Upper lobe of left lung (tissue), 6 donors: ENCODE measurements at regions not wholly inside any gene's neighbourhood (a gene's known extent, or its start where the extent isn't known, plus 50 kb on each side); places are given as distances from the start of the nearest gene placed in this dataset.

Source experiments
- ATAC-seq, 2 donors: fragments of 200-7000 bp; cut with Tn5 transposase; one replicate each; pipeline ENCODE4 v1.9.1; 2022; ENCODE audit warnings: mild to moderate bottlenecking in 2 of 2, moderate library complexity in 2 of 2; ENCODE audit not compliant: low FRiP score in 2 of 2
- DNase-seq, 2 donors: peaks; one replicate each; pipeline ENCODE4 v3.0.0-alpha.2; 2019 to 2020
- H3K27ac ChIP-seq, 4 donors: fragments of 200-600 bp; sonication (generic); one replicate each; pipeline ENCODE4 v1.5.1; 2016 to 2019
- H3K27me3 ChIP-seq, 4 donors: fragments of 200-600 bp; sonication (generic); one replicate each; pipeline ENCODE4 v1.5.1; 2017 to 2019
- H3K36me3 ChIP-seq, 4 donors: fragments of 200-600 bp; sonication (generic); one replicate each; pipeline ENCODE4 v1.5.1; 2016 to 2019
- H3K4me1 ChIP-seq, 4 donors: fragments of 200-600 bp; sonication (generic); one replicate each; pipeline ENCODE4 v1.5.1; 2018 to 2019
- H3K4me3 ChIP-seq, 4 donors: fragments of 200-600 bp; sonication (generic); one replicate each; pipeline ENCODE4 v1.5.1; 2017 to 2019; ENCODE audit warnings: mild to moderate bottlenecking in 2 of 4, moderate library complexity in 1 of 4
- H3K9me3 ChIP-seq, 4 donors: fragments of 200-600 bp; sonication (generic); one replicate each; pipeline ENCODE4 v1.5.1; 2018 to 2019
- EP300 ChIP-seq, 4 donors: sonication (generic); formaldehyde crosslinking; IDR thresholded peaks; one replicate each; pipeline ENCODE4 v1.5.1; 2017; ENCODE audit warnings: antibody characterized with exemption in 4 of 4, control low read depth in 2 of 4
- POLR2A ChIP-seq, 4 donors: fragments of 450-650 bp; IDR thresholded peaks; one replicate each; pipeline ENCODE4 v1.5.1; 2016 to 2017; ENCODE audit warnings: antibody characterized with exemption in 4 of 4, mild to moderate bottlenecking in 2 of 4
- POLR2AphosphoS5 ChIP-seq, 2 donors: sonication (generic); formaldehyde crosslinking; IDR thresholded peaks; one replicate each; pipeline ENCODE4 v1.5.1; 2017; ENCODE audit warnings: antibody characterized with exemption in 2 of 2
- WGBS, 2 donors: methylation state at CpG; one replicate each; pipeline ENCODE4 v1.1.5; 2017 to 2018; 5-methylcytosine and 5-hydroxymethylcytosine counted together
- TF ChIP-seq, protein P1 (sequence below), 6 experiments: fragments of 450-650 bp in 4 of 6; fragments of 200-600 bp in 2 of 6; sonication (generic) in 2 of 6; IDR thresholded peaks; one replicate each; pipeline ENCODE4 v1.5.1; 2016 to 2019; ENCODE audit warnings: antibody characterized with exemption in 6 of 6
- donor health status: DM: no; HTN: no; CAD: no; lungs with moderate emphysema.
- donor health status: DM: no; HTN: yes; CAD: no; lungs with severe emphysema.

DNA sequence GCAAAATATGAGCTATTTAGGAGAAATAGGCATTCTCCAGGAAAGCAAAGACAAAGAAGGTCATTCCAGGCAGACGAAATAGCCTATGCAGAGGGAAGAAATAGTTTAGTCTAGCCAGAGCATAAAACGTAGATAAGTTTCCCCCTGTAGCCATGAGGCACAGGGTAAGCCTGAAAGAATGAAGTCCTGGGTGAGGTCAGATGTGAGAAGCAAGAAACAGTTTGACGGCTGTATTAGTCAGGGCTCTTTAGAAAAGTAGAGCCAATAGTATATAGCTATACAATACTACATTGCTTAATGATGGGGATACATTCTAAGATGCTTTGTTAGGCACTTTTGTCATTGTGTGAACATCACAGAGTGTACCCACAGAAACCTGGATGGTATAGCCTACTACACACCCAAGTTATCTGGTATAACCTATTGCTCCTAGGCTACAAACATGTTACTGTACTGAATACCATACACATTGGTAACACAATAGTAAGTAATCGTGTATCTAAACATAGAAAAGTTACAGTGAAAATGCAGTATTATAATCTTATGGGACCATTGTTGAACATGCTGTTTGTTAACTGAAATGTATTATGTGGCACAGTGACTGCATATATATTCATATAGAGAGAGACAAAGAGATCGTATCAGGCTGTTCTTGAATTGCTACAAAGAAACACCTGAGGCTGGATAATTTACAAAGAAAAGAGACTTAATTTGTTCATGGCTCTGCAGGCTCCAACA is 59.3 kb upstream of the WDFY2 start:
- Histone ChIP-seq H3K4me1 (peaks cover 0 to 7% (median 5%) of the 10 kb centered on the region in 4 donors), H3K9me3 (no peaks in the 10 kb centered on the region), H3K27ac (no peak overlapping the region), H3K27me3 (no peaks in the 10 kb centered on the region), H3K36me3 (no peaks in the 10 kb centered on the region), H3K4me3 (no peak overlapping the region)
- TF ChIP-seq POLR2A (IDR thresholded peaks at IDR 0.05) (no peak), POLR2AphosphoS5 (IDR thresholded peaks at IDR 0.05) (no peak), EP300 (IDR thresholded peaks at IDR 0.05) (no peak)
- TF ChIP-seq, protein P1, sequence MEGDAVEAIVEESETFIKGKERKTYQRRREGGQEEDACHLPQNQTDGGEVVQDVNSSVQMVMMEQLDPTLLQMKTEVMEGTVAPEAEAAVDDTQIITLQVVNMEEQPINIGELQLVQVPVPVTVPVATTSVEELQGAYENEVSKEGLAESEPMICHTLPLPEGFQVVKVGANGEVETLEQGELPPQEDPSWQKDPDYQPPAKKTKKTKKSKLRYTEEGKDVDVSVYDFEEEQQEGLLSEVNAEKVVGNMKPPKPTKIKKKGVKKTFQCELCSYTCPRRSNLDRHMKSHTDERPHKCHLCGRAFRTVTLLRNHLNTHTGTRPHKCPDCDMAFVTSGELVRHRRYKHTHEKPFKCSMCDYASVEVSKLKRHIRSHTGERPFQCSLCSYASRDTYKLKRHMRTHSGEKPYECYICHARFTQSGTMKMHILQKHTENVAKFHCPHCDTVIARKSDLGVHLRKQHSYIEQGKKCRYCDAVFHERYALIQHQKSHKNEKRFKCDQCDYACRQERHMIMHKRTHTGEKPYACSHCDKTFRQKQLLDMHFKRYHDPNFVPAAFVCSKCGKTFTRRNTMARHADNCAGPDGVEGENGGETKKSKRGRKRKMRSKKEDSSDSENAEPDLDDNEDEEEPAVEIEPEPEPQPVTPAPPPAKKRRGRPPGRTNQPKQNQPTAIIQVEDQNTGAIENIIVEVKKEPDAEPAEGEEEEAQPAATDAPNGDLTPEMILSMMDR (IDR thresholded peaks at IDR 0.05), result no peak
- ATAC-seq (no peak), DNase-seq (no peak)
- WGBS, 2 donors, result 87 to 96% methylated on average over 5 of the region's 5 CpGs

DNA sequence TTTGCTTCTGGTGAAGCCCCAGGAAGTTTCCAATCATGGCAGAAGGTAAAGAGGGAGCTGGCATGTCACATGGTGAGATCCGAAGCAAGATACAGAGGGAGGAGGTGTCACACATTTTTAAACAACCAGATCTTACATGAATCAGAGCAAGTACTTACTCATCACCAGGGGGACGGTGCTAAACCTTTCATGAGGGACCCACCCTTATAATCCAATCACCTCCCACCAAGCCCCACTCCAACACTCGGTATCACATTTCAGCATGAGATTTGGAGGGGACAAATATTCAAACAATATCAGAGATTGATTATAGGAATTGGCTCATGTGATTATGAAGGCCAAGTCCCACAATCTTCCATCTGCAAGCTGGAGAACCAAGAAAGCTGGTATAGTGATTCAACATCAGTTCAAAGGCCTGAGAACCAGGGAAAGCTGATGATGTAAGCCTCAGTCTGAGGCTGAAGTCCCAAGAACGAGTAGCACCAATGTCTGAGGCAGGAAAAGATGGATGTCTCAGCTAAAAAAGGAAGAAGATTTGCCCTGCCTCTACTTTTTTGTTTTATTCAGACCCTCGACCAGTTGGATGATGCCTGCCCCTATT is 58.6 kb upstream of the WDFY2 start:
- no peaks in the 10 kb centered on the region for H3K36me3 ChIP-seq
- H3K27ac ChIP-seq, result no peak overlapping the region
- H3K4me1 ChIP-seq, result peaks cover 0 to 7% (median 5%) of the 10 kb centered on the region in 4 donors
- 86 to 88% methylated on average over 5 of the region's 5 CpGs for WGBS, 2 donors
- no peak for ATAC-seq
- DNase-seq, result no peak
- TF ChIP-seq POLR2A (IDR thresholded peaks at IDR 0.05) (no peak), POLR2AphosphoS5 (IDR thresholded peaks at IDR 0.05) (no peak), EP300 (IDR thresholded peaks at IDR 0.05) (no peak)
- TF ChIP-seq, protein P1 (IDR thresholded peaks at IDR 0.05), result no peak
- H3K27me3 ChIP-seq, result no peaks in the 10 kb centered on the region
- H3K4me3 ChIP-seq, result no peak overlapping the region
- H3K9me3 ChIP-seq, result no peaks in the 10 kb centered on the region

DNA sequence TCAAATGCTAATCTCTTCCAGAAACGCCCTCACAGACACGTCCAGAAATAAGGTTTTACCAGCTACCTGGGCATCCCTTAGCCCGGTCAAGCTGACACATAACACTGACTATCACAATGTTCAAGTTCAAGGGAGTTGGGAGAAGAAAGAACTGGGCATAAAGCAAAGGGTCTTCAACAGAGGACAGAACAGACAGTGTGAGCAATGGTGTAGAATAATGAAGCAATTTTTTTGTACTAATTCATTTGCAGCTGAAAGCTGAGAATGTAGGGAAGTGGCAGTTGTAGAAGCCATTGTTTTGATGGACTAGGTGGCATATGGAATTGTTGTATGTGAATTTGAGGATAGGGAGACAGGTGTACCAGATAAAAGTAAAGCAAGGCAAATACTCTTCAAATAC is 58.1 kb upstream of the WDFY2 start:
- no peak for DNase-seq

DNA sequence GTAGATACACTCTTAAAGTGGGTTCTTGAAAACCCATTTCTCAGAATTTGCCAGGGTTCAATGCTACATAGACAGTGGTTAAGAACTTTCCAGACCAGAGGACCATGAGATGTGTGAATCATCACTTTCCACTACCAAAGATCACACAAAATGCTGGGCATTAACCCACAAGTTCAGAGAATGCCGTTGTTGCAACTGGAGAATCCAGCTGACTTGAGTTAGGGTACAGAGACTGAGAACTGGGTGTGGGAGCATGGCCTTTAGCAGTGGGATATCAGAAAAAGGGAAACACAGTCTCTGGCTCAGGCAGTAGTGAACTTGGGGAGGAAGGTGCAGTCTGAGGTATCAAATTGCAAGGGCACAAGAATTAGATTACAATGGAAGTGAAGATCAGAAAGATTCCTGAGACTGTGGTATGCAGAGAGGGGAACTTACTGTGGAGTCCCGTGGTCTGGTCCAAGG is 51.5 kb upstream of the WDFY2 start:
- DNase-seq (no peak), ATAC-seq (peak in 1 of 2 donors; percentile 58)
- Histone ChIP-seq H3K36me3 (no peaks in the 10 kb centered on the region), H3K4me3 (no peak overlapping the region), H3K27me3 (no peaks in the 10 kb centered on the region), H3K4me1 (peaks cover 0 to 9% (median 6%) of the 10 kb centered on the region in 4 donors), H3K9me3 (no peaks in the 10 kb centered on the region), H3K27ac (no peak overlapping the region)
- no peak for TF ChIP-seq POLR2AphosphoS5 (IDR thresholded peaks at IDR 0.05)
- TF ChIP-seq, protein P1 (IDR thresholded peaks at IDR 0.05), result no peak
- TF ChIP-seq POLR2A (IDR thresholded peaks at IDR 0.05), result no peak
- no peak for TF ChIP-seq EP300 (IDR thresholded peaks at IDR 0.05)
- WGBS, 2 donors, result 58 to 63% methylated on average over 2 of the region's 2 CpGs

More for the DNA sequence above, 58.1 kb upstream of the WDFY2 start:
- Histone ChIP-seq H3K9me3 (no peaks in the 10 kb centered on the region), H3K27me3 (no peaks in the 10 kb centered on the region), H3K4me3 (no peak overlapping the region), H3K27ac (no peak overlapping the region), H3K4me1 (peaks cover 0 to 7% (median 5%) of the 10 kb centered on the region in 4 donors), H3K36me3 (no peaks in the 10 kb centered on the region)
- no peak for TF ChIP-seq EP300 (IDR thresholded peaks at IDR 0.05)
- TF ChIP-seq, protein P1 (IDR thresholded peaks at IDR 0.05), result no peak
- no peak for TF ChIP-seq POLR2A (IDR thresholded peaks at IDR 0.05)
- no peak for TF ChIP-seq POLR2AphosphoS5 (IDR thresholded peaks at IDR 0.05)
- ATAC-seq, result no peak
- WGBS, 2 donors, result 88 to 90% methylated on average over 3 of the region's 3 CpGs
